Jurkat, Clone E6-1 (cell line): ENCODE measurements at regions not wholly inside any gene's neighbourhood (a gene's known extent, or its start where the extent isn't known, plus 50 kb on each side); places are given as distances from the start of the nearest gene placed in this dataset.

Source experiments
- DNase-seq: peaks from one replicate; pipeline ENCODE4 v3.0.0-alpha.2; 2011; ENCODE audit warnings: low read depth, low spot score
- H3K4me3 ChIP-seq: 2 replicates; pipeline ENCODE4 v1.5.1; 2011; ENCODE audit warnings: mild to moderate bottlenecking, low read length, control low read depth, moderate library complexity

GRCh38 chr13:73794755-73795154 lies 339.4 kb downstream of the KLF12 start:
- DNase-seq: no peak
- H3K4me3 ChIP-seq: no peak overlapping the region

DNA sequence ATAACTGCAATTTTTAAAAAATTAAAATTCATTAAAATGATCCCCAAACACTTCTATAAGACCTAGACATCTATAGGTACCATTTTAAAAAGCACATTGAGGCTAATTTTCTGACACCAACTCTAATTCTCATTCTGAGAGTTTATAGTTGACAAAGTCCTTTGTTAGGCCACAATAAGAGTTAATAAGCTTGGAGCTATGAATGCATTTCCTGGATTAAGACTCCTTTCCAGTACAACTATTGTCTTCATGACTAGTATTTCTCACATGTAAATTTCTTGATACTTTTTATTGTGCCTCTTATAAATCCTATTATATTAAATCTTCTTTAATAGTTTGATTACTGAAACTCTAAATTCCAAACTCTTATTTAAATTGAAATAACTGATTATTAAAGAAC lies 340.8 kb downstream of the KLF12 start:
- no peak overlapping the region for H3K4me3 ChIP-seq
- no peak for DNase-seq

GRCh38 chr13:73792796-73793195 lies 341.4 kb downstream of the KLF12 start:
- DNase-seq: no peak
- no peak overlapping the region for H3K4me3 ChIP-seq

- no peak overlapping the region for H3K4me3 ChIP-seq
- DNase-seq: no peak
Measured at GRCh38 chr13:73782450-73783449, 351.5 kb downstream of the KLF12 start.

GRCh38 chr13:73781384-73781783 lies 352.8 kb downstream of the KLF12 start:
- no peak for DNase-seq
- no peak overlapping the region for H3K4me3 ChIP-seq

GRCh38 chr13:73779881-73780280 lies 354.3 kb downstream of the KLF12 start:
- no peak overlapping the region for H3K4me3 ChIP-seq
- no peak for DNase-seq

DNA sequence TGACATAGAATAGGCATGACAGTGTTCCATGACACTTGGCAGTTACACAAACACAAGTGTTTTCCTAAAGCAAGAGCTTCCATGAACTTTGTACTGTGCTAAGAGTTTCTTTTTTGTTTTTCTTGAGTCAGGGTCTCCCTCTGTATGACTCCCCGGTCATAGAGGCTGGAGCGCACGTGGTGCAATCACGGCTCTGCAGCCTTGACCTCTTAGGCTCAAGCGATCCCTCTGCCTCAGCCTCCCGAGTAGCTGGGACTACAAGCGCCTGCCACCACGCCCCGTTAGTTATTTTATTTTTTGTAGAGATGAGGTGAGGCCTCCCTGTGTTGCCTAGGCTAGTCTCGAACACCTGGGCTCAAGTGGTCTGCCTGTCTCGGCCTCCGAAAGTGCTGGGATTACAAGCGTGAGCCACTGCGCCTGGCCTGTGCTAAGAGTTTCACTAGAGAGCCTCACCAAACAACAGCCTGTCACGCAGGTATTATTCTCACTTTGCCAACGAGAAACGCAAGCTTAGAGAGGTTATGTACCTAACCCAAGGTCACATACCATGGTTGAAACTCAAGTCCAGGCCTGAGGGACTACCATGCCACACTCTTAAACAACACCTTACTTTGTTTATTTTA lies 355.9 kb downstream of the KLF12 start:
- no peak overlapping the region for H3K4me3 ChIP-seq
- no peak for DNase-seq

- no peak overlapping the region for H3K4me3 ChIP-seq
- no peak for DNase-seq
Measured at GRCh38 chr13:73777134-73777533, 357.1 kb downstream of the KLF12 start.

- no peak for DNase-seq
- H3K4me3 ChIP-seq: no peak overlapping the region
Measured at GRCh38 chr13:73776151-73776785, 357.9 kb downstream of the KLF12 start.

DNA sequence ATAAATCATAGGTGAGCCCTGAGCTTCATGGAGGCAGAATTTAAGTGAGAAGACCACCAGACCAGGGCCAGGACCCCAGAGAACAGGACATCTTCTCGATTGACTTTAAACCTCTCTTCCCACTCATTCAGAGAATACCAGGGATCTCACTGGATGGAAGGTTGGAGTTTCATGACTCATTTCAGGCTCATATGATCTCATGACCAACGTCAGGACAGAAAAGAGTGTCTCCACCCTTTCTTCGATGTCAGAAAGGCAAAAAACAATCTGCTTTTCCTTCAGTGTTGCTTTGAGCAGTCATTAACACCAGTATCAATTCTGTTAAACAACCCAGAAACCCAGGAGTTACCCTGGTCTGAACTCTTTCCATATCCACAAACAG lies 361.0 kb downstream of the KLF12 start:
- DNase-seq: no peak
- H3K4me3 ChIP-seq: no peak overlapping the region

DNA sequence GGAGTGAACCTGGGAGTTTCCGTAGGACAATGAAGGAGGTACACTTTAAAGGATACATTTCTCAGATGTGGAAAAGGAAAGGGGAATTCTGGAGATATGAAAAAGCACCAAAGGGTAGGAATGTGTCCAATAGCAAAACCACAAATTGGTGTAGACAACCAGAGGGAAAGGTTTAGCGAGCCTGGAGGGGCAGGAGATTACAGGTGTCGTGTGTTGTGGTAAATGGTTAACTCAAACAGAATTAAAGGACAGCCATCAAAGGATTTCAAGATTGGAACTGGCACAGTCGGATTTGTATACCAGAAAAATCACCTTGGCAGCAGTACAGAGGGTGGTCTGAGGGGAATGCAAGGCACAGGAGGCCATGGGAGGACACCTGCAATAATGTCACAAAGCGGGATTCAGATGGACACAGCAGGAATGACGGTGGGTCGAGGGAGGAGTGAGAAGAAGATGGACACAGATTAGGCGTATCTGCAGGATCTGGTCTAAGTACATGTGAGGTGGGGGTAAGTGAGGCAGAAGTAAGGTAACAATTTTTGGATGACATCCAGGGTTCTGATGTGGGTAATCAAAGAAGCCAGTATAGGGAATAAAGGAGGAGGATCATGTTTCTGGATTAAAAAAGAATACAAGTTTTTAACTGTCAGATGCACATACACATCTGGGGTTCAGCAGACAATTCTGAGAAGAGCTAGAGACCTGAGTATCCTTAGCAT lies 361.6 kb downstream of the KLF12 start:
- H3K4me3 ChIP-seq: no peak overlapping the region
- peak; percentile 35 for DNase-seq

- no peak for DNase-seq
- no peak overlapping the region for H3K4me3 ChIP-seq
Measured at GRCh38 chr13:73767747-73768315, 366.4 kb downstream of the KLF12 start.

DNA sequence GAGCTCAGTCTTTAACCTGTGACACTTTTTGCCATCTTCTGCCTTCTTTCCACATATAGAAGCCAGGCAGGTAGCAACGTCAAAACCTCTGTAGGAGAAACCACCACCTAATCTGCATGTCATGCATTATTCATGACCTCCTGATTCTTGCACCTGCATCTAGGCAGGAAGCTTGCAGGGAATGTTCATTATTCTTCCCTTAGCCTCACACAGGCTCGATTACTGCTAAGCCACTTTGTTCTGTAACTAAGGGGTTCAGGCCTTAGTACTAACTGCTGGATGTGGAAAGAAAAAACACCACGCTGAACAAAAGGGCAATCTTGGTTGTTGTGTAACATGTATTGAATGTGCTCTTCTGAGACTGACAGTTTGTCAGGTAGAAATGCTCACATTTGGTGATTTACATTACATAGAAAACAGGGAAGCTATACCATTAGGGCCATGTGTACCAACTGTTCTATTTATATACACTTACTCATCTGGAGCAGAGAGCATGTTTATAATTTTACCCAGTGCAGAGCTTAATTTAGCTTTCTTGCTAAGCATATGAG lies 366.9 kb downstream of the KLF12 start:
- H3K4me3 ChIP-seq: no peak overlapping the region

GRCh38 chr13:73765651-73766384 lies 368.4 kb downstream of the KLF12 start:
- peak; percentile 49 for DNase-seq
- H3K4me3 ChIP-seq: no peak overlapping the region

More for the DNA sequence above, 366.9 kb downstream of the KLF12 start:
- peak; percentile 21 for DNase-seq

DNA sequence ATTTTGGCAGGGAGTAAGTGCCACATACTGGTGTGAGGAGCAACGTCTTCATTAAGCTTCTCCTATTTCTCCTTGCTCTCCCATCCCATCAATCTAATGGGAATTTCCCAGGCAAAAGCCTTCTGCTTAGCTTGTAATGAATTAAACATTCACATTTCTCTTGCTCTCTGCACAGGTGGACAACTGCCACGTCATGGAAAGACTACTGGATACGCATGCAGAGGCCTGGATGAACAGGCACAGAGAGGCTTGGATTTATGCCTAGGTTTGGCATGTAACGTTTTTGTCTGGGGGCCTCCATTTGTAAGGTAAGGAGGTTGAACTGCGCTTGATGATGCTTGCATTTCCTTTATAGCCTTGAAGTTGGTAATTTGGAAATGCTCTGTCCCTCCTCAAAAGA lies 374.8 kb downstream of the KLF12 start:
- H3K4me3 ChIP-seq: no peak overlapping the region
- DNase-seq: no peak

DNA sequence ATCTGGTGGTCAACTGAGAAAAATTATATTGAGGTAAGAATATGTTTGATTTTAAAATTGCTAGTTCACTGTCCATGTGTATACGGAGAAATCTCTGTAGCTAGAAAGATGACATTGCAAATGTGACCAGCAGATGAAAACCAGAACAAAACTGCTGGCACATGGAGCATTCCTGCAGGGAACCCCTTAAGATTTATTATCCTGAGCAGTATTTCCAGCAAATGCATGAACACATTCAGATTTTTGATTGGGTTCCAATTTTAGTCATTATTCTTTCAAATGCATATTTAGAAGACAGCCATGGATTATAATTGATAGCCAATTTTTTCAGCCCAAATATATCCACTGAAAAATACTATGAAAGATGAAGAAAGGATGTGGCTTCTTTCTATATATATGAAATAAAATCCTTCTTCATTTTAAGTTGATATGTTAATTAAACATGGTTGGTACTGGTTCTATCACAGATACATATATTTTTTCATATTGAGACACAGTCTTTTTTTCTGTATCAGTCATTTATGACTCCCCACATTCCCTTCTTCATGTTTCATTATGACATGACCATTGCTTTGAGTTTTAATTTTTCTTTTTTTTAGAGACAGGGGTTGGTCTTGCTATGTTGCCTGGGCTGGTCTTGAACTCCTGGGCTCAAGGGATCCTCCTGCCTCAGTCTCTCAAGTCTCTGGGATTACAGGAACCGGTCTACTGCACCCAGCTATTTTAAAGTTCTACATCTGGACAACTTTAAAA lies 376.5 kb downstream of the KLF12 start:
- no peak for DNase-seq
- H3K4me3 ChIP-seq: no peak overlapping the region

- no peak overlapping the region for H3K4me3 ChIP-seq
- DNase-seq: peak; percentile 58
Measured at GRCh38 chr13:73754727-73755292, 379.4 kb downstream of the KLF12 start.
